Uterus (tissue), 3 donors: ENCODE measurements at regions not wholly inside any gene's neighbourhood (a gene's known extent, or its start where the extent isn't known, plus 50 kb on each side); places are given as distances from the start of the nearest gene placed in this dataset.

ENCODE experiments used
- DNase-seq, 2 donors: peaks; one replicate each; pipeline ENCODE4 v3.0.0-alpha.2; 2019 to 2020
- H3K27ac ChIP-seq, 2 donors: fragments of 200-600 bp; sonication (generic); 1 replicate in 1 of 2; 2 replicates in 1 of 2; pipeline ENCODE4 v1.5.1; 2016 to 2018
- H3K27me3 ChIP-seq, 2 donors: fragments of 200-600 bp; sonication (generic); one replicate each; pipeline ENCODE4 v1.5.1; 2018 to 2019; ENCODE audit warnings: control low read depth in 1 of 2
- H3K36me3 ChIP-seq, 2 donors: fragments of 200-600 bp; sonication (generic); one replicate each; pipeline ENCODE4 v1.5.1; 2019; ENCODE audit warnings: control low read depth in 1 of 2
- H3K4me1 ChIP-seq, 2 donors: fragments of 200-600 bp; sonication (generic); one replicate each; pipeline ENCODE4 v1.5.1; 2018 to 2019; ENCODE audit warnings: control low read depth in 1 of 2
- H3K4me3 ChIP-seq, 2 donors: fragments of 200-600 bp; sonication (generic); 1 replicate in 1 of 2; 2 replicates in 1 of 2; pipeline ENCODE4 v1.5.1; 2018 to 2019; ENCODE audit warnings: mild to moderate bottlenecking in 1 of 2
- H3K9me3 ChIP-seq, 2 donors: fragments of 200-600 bp; sonication (generic); one replicate each; pipeline ENCODE4 v1.5.1; 2019; ENCODE audit warnings: control low read depth in 1 of 2
- CTCF ChIP-seq, 4 experiments: fragments of 200-600 bp in 2 of 4; fragments of 450-650 bp in 2 of 4; sonication (generic) in 2 of 4; IDR thresholded peaks; one replicate each; pipeline ENCODE4 v1.5.1; 2016 to 2019; ENCODE audit warnings: antibody characterized with exemption in 4 of 4, mild to moderate bottlenecking in 2 of 4, moderate library complexity in 1 of 4
- POLR2A ChIP-seq, 2 donors: fragments of 450-650 bp; IDR thresholded peaks; one replicate each; pipeline ENCODE4 v1.6.1; 2016; ENCODE audit warnings: antibody characterized with exemption in 2 of 2, mild to moderate bottlenecking in 1 of 2, moderate library complexity in 1 of 2
- intact Hi-C: fragments of 100-400 bp; cut with DNase I; formaldehyde crosslinking; loops from one replicate; pipeline ENCODE4 v1.15.1; 2023; ENCODE audit warnings: low total_unique reads
- donor health status: DM: yes; HTN: yes; CAD: no.

- Histone ChIP-seq H3K36me3 (no peaks in the 10 kb centered on the region), H3K27me3 (no peaks in the 10 kb centered on the region), H3K4me1 (no peaks in the 10 kb centered on the region), H3K27ac (no peak overlapping the region), H3K4me3 (no peak overlapping the region), H3K9me3 (no peaks in the 10 kb centered on the region)
- TF ChIP-seq CTCF (IDR thresholded peaks at IDR 0.05) (no peak), POLR2A (IDR thresholded peaks at IDR 0.05) (no peak)
- intact Hi-C loops: no loop called here
- DNase-seq: no peak
Measured at GRCh38 chr5:93294199-93294598, 286.8 kb downstream of the NR2F1-AS1 start.

- no peak for TF ChIP-seq POLR2A (IDR thresholded peaks at IDR 0.05)
- no peak for TF ChIP-seq CTCF (IDR thresholded peaks at IDR 0.05)
- H3K4me1 ChIP-seq: no peaks in the 10 kb centered on the region
- H3K27me3 ChIP-seq: no peaks in the 10 kb centered on the region
- H3K36me3 ChIP-seq: no peaks in the 10 kb centered on the region
- H3K4me3 ChIP-seq: no peak overlapping the region
- DNase-seq: no peak
- peaks cover 0 to 3% of the 10 kb centered on the region in 2 donors for H3K9me3 ChIP-seq
- intact Hi-C loops: no loop called here
- H3K27ac ChIP-seq: no peak overlapping the region
Measured at GRCh38 chr5:93289942-93290341, 291.1 kb downstream of the NR2F1-AS1 start.

GRCh38 chr5:93285461-93285860 is 295.6 kb downstream of the NR2F1-AS1 start:
- no peaks in the 10 kb centered on the region for H3K4me1 ChIP-seq
- H3K27me3 ChIP-seq: no peaks in the 10 kb centered on the region
- no peak overlapping the region for H3K27ac ChIP-seq
- DNase-seq: no peak
- no peak overlapping the region for H3K4me3 ChIP-seq
- no peaks in the 10 kb centered on the region for H3K36me3 ChIP-seq
- TF ChIP-seq CTCF (IDR thresholded peaks at IDR 0.05): no peak
- TF ChIP-seq POLR2A (IDR thresholded peaks at IDR 0.05): no peak
- intact Hi-C loops: no loop called here
- H3K9me3 ChIP-seq: peaks cover 0 to 3% of the 10 kb centered on the region in 2 donors

- Histone ChIP-seq H3K9me3 (peaks cover 0 to 3% of the 10 kb centered on the region in 2 donors), H3K27ac (no peak overlapping the region), H3K4me3 (no peak overlapping the region), H3K27me3 (no peaks in the 10 kb centered on the region), H3K36me3 (no peaks in the 10 kb centered on the region), H3K4me1 (no peaks in the 10 kb centered on the region)
- intact Hi-C loops: no loop called here
- no peak for TF ChIP-seq CTCF (IDR thresholded peaks at IDR 0.05)
- TF ChIP-seq POLR2A (IDR thresholded peaks at IDR 0.05): no peak
- DNase-seq: peak; percentile 17 to 38
Measured at GRCh38 chr5:93281980-93282772, 298.8 kb downstream of the NR2F1-AS1 start.

- TF ChIP-seq CTCF (IDR thresholded peaks at IDR 0.05) (no peak), POLR2A (IDR thresholded peaks at IDR 0.05) (no peak)
- intact Hi-C loops: no loop called here
Measured at GRCh38 chr5:93280518-93280917, 300.5 kb downstream of the NR2F1-AS1 start.

More at GRCh38 chr5:93280518-93280917, 300.5 kb downstream of the NR2F1-AS1 start:
- H3K36me3 ChIP-seq: no peaks in the 10 kb centered on the region
- H3K9me3 ChIP-seq: no peaks in the 10 kb centered on the region
- no peak overlapping the region for H3K27ac ChIP-seq
- DNase-seq: no peak
- H3K27me3 ChIP-seq: no peaks in the 10 kb centered on the region
- no peaks in the 10 kb centered on the region for H3K4me1 ChIP-seq
- no peak overlapping the region for H3K4me3 ChIP-seq
